Prostate gland (tissue), 2 donors: ENCODE measurements at regions not wholly inside any gene's neighbourhood (a gene's known extent, or its start where the extent isn't known, plus 50 kb on each side); places are given as distances from the start of the nearest gene placed in this dataset.

ENCODE experiments used
- POLR2A ChIP-seq: fragments of 450-650 bp; IDR thresholded peaks from one replicate; pipeline ENCODE4 v1.6.1; 2016; ENCODE audit warnings: antibody characterized with exemption, mild to moderate bottlenecking
- POLR2AphosphoS5 ChIP-seq: sonication (generic); formaldehyde crosslinking; IDR thresholded peaks from one replicate; pipeline ENCODE4 v1.6.1; 2017; ENCODE audit warnings: antibody characterized with exemption
- TF ChIP-seq, protein P1 (sequence below), 4 experiments: fragments of 200-600 bp in 2 of 4; fragments of 450-650 bp in 2 of 4; sonication (generic) in 2 of 4; IDR thresholded peaks; 1 replicate in 3 of 4; 2 replicates in 1 of 4; pipeline ENCODE4 v1.5.1; 2016 to 2019; ENCODE audit warnings: antibody characterized with exemption in 4 of 4, mild to moderate bottlenecking in 2 of 4, moderate library complexity in 2 of 4

DNA sequence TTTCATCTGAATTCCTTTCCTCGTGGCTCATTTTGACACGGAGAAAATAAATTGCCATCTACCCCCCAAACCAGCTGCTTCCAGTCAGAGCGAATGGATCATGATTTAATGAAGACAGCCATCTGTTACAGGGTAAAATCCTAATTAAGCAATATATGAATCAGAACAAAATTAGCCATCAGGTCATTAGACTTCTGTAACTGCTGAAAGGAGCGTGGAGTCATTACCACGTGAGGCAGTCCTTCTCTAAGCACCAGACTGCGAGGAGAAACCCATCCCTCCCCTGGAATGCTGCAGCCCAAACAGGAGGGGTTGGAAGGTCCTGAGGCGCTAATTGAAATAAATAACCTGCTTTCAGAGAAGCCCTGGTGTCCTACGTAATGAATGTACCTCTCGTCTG lies 51.1 kb upstream of the TCL1A start:
- TF ChIP-seq, protein P1, sequence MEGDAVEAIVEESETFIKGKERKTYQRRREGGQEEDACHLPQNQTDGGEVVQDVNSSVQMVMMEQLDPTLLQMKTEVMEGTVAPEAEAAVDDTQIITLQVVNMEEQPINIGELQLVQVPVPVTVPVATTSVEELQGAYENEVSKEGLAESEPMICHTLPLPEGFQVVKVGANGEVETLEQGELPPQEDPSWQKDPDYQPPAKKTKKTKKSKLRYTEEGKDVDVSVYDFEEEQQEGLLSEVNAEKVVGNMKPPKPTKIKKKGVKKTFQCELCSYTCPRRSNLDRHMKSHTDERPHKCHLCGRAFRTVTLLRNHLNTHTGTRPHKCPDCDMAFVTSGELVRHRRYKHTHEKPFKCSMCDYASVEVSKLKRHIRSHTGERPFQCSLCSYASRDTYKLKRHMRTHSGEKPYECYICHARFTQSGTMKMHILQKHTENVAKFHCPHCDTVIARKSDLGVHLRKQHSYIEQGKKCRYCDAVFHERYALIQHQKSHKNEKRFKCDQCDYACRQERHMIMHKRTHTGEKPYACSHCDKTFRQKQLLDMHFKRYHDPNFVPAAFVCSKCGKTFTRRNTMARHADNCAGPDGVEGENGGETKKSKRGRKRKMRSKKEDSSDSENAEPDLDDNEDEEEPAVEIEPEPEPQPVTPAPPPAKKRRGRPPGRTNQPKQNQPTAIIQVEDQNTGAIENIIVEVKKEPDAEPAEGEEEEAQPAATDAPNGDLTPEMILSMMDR (IDR thresholded peaks at IDR 0.05): no peak
- TF ChIP-seq POLR2AphosphoS5 (no peak), POLR2A (no peak)
